GM13976 (cell line): ENCODE measurements at regions not wholly inside any gene's neighbourhood (a gene's known extent, or its start where the extent isn't known, plus 50 kb on each side); places are given as distances from the start of the nearest gene placed in this dataset.
A peak's percentile ranks its signal among the peaks of the same experiment; 100 is the strongest.

ENCODE experiments used
- DNase-seq: peaks from one replicate; pipeline ENCODE4 v3.0.0; 2012; ENCODE audit warnings: low spot score
- CTCF ChIP-seq: IDR thresholded peaks from 2 replicates; pipeline ENCODE4 v1.5.1; 2012; ENCODE audit warnings: borderline replicate concordance, mild to moderate bottlenecking; ENCODE audit not compliant: insufficient read depth; ENCODE audit errors: extremely low read depth, missing control alignments, control extremely low read depth
- in situ Hi-C: fragments of 300-500 bp; cut with MboI; formaldehyde crosslinking; loops from one replicate; pipeline ENCODE4 v1.12.0; 2022; ENCODE audit warnings: low sequenced_read_pairs, mixed read lengths, inconsistent platforms; ENCODE audit not compliant: unreplicated experiment

DNA sequence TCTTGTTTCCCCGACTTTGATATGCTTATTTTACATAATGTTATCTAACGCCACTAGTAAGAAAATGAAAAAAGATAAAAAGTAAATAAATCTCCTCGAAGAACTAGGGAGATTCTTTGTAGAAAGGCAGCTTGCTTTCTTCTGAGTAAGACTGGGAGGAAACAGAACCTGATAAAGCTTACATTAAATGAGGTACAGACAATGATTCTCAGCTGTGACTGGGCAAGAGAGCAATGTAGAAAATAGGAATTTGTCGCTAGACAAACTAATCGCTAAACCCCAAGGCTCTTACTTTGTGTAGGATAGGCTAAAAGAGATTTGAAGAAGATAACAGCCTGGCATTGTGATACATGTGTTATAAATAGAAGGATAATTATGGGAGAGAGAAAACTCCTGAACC lies 919.0 kb upstream of the ALCAM start:
- in situ Hi-C loops, result no loop called here
- no peak for DNase-seq

DNA sequence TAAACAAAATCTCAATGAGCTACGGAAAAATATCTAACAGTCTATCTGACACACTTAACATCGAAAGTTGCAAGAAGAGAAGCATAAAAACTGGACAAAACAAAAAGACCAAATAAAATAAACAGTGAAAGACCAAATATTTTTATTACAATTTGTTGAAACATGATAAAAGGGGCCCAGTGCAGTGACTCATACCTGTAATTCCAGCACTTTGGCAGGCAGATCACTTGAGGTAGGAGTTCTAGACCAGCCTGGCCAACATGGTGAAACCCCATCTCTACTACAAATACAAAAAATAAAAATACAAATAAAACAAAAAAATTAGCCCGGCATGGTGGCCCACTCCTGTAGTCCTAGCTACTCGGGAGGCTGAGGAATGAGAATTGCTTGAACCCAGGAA lies 914.0 kb upstream of the ALCAM start:
- in situ Hi-C loops, result no loop called here
- DNase-seq, result no peak
- no peak for TF ChIP-seq CTCF

More for the DNA sequence above, 919.0 kb upstream of the ALCAM start:
- TF ChIP-seq CTCF, result no peak

GRCh38 chr3:104458657-104459056 lies 908.1 kb upstream of the ALCAM start:
- no peak for DNase-seq
- TF ChIP-seq CTCF, result no peak
- in situ Hi-C loops, result no loop called here

GRCh38 chr3:104460477-104461406 lies 906.0 kb upstream of the ALCAM start:
- DNase-seq, result no peak
- in situ Hi-C loops, result no loop called here

DNA sequence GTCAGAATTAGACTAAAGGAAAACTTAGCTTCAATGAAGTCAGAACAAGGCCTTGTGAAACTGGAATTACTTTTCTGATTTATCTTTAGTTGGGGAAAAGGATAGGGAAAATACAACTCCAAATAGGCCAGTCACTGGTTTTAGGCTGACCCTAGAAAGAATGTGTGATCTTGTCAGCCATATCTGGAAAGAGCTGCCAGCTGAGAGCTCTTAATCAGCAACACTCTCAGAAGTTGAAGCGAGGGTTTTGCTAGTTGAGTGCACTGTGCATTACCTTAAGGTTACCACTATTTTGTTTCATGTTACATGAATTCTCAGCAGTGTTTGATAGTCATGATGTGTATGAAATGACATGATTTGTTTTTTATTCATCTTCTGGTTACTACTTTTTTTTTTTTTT lies 905.3 kb upstream of the ALCAM start:
- DNase-seq, result no peak
- in situ Hi-C loops, result no loop called here
- no peak for TF ChIP-seq CTCF

More at GRCh38 chr3:104460477-104461406, 906.0 kb upstream of the ALCAM start:
- peak; percentile 16 for TF ChIP-seq CTCF

- TF ChIP-seq CTCF, result no peak
- in situ Hi-C loops, result no loop called here
- no peak for DNase-seq
These were observed 894.5 kb upstream of the ALCAM start for GRCh38 chr3:104472221-104472620.
